ENCODE measurements at regions not wholly inside any gene's neighbourhood (a gene's known extent, or its start where the extent isn't known, plus 50 kb on each side); places are given as distances from the start of the nearest gene placed in this dataset.
A peak's percentile ranks its signal among the peaks of the same experiment; 100 is the strongest.

DNA sequence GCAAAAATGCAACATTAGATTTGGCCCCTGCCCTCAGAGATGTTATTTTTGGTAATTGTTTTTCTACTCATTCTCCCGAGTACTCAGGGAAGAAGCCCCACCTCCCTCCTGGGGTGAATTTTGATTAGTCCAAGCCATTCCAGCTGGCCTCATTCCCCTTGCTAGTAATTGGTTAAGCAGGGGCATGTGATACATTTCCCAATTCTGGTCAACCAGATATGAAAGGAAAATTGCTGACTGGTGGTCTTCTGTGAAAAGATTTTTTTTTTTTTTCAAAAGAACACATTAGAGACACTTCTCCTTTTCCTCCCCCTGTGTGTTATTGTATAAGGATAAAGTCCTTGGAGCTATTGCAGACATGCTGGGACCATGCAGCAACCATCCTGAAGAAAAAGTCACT is 71.1 kb upstream of the AKT3 start:
- TF ChIP-seq, protein P1, sequence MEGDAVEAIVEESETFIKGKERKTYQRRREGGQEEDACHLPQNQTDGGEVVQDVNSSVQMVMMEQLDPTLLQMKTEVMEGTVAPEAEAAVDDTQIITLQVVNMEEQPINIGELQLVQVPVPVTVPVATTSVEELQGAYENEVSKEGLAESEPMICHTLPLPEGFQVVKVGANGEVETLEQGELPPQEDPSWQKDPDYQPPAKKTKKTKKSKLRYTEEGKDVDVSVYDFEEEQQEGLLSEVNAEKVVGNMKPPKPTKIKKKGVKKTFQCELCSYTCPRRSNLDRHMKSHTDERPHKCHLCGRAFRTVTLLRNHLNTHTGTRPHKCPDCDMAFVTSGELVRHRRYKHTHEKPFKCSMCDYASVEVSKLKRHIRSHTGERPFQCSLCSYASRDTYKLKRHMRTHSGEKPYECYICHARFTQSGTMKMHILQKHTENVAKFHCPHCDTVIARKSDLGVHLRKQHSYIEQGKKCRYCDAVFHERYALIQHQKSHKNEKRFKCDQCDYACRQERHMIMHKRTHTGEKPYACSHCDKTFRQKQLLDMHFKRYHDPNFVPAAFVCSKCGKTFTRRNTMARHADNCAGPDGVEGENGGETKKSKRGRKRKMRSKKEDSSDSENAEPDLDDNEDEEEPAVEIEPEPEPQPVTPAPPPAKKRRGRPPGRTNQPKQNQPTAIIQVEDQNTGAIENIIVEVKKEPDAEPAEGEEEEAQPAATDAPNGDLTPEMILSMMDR (IDR thresholded peaks at IDR 0.05; ENCODE audit: low read depth, low read length, missing control alignments), result no peak
- H3K4me3 ChIP-seq (replicated peaks; ENCODE audit: low read depth, low read length), result no peak overlapping the region
- DNase-seq (ENCODE audit: extremely low read depth, low read depth), result no peak

DNA sequence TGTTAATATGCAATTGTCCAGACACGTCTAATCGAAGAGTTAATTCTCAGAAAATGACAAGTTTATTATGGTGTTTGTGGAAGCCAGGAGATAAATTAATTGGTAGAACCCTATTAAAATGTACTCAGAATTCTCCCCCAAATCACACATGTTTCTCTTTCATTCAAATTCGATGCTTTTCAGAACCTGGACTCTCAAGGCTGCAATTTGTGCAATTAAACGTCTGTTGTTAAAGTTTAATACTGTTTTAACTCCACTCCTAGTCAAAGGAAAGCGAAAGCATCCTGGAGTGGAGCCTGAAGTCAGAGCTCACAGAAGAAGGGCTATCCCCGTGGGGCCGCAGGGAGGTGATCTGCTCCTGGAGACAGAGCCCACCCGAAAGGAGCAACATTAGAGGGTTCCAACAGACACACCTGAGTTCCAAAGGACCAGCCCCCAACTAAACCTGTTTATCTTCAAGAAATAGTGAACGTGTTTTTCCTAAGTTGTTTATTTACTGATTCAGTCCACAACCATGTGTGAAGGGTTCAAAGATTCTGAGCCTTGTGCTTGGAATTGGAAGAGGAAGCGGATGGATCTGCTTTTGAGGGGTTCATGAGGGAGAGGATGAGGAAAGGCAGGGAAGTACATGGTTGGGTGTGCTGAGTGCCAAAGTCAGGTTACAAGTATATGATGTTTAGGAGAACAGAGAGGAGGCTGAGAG is 68.0 kb upstream of the AKT3 start:
- H3K4me3 ChIP-seq (replicated peaks; ENCODE audit: low read depth, low read length), result peak overlapping the region; percentile 44
- TF ChIP-seq, protein P1 (IDR thresholded peaks at IDR 0.05; ENCODE audit: low read depth, low read length, missing control alignments), result no peak
- DNase-seq (ENCODE audit: extremely low read depth, low read depth), result no peak

DNA sequence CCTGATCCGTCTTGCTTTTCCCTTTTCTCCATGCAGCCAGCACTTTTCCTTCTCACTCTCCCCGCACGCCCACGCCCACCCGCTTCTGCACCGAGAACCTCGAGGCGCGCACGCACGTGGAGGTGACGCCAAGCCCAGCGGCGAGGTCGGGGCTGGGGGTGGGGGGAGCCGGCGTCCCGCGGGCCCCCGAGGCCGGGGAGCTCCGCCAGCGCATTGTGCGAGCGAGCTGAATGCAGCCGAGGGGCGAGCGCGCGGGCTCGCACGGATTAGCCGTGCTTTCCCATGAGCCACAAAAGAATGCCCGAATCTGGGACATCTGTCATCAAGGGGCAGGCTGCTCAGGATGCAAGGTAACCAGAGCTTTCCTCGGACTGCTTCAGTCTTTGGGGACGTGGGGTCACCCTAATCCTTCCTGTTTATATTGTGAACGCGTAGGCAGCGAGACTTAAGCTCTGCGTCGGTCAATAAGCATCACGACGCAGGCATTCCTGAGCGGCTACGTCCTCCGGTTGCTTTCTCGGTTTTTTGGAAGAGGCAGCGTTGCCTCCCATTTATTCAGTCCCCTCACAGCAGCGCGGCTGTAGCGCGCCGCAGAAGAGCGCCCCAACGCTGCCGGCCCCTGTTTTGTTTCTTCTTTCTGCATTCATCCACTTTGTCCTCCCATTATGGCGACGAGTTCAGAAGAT is 67.3 kb upstream of the AKT3 start:
- TF ChIP-seq, protein P1 (IDR thresholded peaks at IDR 0.05; ENCODE audit: low read depth, low read length, missing control alignments), result no peak
- DNase-seq (ENCODE audit: extremely low read depth, low read depth), result peak; percentile 60
- peak overlapping the region; percentile 44 for H3K4me3 ChIP-seq (replicated peaks; ENCODE audit: low read depth, low read length)

DNA sequence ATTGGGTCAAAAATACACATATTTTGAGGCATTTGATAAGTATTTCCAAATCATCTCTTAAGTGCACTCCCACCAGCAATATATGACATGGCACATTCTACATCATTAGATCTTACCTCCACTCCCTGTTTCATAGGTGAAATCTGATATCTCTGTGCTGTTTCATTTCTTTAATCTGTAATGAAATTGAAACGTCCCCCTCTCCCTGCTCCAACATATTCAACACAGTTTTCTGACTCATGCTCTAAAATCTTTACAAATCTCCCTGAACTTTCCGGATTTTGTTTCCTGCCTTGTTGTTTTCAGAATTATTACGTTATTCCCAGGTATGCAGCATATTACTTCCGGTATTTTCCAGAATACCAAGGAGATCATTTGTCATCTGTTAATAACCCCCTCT is 66.1 kb upstream of the AKT3 start:
- no peak for DNase-seq (ENCODE audit: extremely low read depth, low read depth)
- no peak overlapping the region for H3K4me3 ChIP-seq (replicated peaks; ENCODE audit: low read depth, low read length)
- TF ChIP-seq, protein P1 (IDR thresholded peaks at IDR 0.05; ENCODE audit: low read depth, low read length, missing control alignments), result no peak

DNA sequence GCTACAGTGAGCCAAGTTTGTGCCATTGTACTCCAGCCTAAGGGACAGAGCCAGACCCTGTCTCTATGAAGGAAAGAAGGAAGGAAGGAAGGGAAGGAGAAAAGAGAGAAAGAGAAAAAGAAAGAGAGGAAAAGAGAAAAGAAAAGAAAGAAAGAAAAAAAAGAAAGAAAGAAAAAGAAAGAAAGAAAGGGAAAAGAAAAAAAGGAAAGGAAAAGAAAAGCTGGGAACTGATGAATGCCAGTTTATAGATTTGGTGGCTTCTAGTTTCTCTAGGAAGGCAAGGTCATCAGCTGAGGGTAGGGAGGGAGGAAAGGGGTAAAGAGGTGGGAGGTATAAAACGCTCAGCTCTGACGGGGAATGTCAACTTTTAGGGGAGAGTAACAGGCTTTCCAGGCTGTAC is 62.3 kb upstream of the AKT3 start:
- TF ChIP-seq, protein P1 (IDR thresholded peaks at IDR 0.05; ENCODE audit: low read depth, low read length, missing control alignments), result no peak
- no peak overlapping the region for H3K4me3 ChIP-seq (replicated peaks; ENCODE audit: low read depth, low read length)
- DNase-seq (ENCODE audit: extremely low read depth, low read depth), result no peak

DNA sequence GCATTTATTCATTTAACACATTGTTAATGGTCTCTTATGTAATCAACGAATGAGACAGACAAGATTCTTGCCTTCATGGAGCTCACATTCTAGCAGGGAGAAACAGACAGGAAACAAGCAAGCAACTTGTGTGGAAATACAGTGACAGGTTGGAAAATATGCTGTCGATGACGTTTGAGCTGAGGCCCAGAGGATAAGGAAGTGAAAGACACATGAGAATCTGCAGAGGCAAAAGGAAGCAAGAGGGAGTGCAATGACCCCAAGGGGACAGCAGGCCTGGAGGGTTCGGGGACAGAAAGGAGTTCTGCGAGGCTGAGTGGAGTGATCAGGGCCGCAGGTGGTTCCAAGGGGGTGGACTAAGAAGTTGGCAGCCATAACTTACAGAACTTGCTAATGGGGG is 60.6 kb upstream of the AKT3 start:
- no peak overlapping the region for H3K4me3 ChIP-seq (replicated peaks; ENCODE audit: low read depth, low read length)
- no peak for DNase-seq (ENCODE audit: extremely low read depth, low read depth)
- TF ChIP-seq, protein P1 (IDR thresholded peaks at IDR 0.05; ENCODE audit: low read depth, low read length, missing control alignments), result no peak
